ENCODE measurements at regions not wholly inside any gene's neighbourhood (a gene's known extent, or its start where the extent isn't known, plus 50 kb on each side); places are given as distances from the start of the nearest gene placed in this dataset.

DNA sequence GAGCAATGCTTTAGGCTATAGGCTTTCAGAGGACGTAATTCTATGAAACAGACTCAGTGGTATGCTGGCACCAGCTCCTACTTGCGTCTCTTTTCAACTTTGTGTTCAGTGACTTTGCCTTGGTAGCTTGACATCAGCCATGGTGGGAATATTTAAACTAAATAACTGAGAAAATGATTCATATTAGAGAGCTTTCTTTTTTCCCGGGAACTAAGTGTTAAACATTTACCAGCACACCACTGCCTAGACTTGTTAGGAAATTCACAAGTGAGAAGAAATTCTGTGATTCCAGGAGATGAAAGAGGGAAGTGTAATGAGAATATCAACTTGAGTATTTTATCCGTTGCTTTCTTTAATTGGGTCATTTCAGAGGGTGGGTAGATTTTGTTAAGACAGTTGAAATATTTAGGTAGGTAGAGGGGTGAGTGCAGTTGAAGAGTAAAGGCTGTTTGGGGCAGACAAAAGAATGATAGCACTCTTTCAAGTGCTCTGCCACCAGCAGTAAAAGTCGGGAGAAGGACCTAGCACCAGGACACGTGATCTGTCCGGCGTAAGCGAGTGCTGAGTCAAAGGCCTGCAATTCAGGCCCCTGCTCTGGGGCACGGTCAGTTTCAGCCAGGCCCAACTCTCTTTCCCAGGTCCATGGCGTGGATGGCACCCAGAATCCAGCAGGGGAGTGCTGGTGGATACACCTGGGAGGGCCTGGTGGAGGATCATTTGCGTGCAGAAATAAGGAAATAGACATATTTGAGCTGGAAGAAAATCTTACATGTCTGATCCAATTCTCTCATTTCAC is 206.3 kb downstream of the SNX10 start:
- H3K27ac ChIP-seq: no peak overlapping the region
- no peak for TF ChIP-seq CTCF (conservative IDR thresholded peaks at IDR 0.05)

DNA sequence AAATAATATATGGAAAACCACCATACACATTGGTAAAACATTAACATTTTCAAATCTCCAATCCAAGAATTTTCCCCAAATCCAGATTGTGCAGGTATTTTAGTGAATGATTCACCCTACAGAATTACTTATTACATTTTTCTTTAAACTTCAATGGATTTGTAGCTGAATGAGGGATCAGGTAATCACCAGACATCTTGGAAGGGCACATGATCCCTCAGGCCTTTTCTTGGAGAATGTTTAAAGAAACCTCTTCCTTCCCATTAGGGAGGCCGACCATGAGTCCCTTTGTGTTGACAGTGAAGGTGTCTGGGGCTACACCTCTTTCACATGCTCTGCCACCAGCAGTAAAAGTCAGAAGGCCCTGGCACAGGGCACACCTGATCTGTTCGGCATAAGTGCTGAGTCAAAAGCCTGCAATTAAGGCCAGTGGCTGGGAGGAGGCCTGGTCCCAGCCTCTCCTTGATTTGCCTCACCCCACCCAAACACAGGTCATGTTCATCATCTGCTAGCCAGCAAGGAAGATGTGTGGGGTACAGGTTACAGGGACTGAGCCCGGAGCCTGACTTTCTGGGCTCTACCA is 207.7 kb downstream of the SNX10 start:
- TF ChIP-seq CTCF (conservative IDR thresholded peaks at IDR 0.05): no peak
- H3K27ac ChIP-seq: no peak overlapping the region

- peak; percentile 82 for TF ChIP-seq CTCF (conservative IDR thresholded peaks at IDR 0.05)
- H3K27ac ChIP-seq: no peak overlapping the region
Measured at GRCh38 chr7:26500749-26501352, 209.2 kb downstream of the SNX10 start.

DNA sequence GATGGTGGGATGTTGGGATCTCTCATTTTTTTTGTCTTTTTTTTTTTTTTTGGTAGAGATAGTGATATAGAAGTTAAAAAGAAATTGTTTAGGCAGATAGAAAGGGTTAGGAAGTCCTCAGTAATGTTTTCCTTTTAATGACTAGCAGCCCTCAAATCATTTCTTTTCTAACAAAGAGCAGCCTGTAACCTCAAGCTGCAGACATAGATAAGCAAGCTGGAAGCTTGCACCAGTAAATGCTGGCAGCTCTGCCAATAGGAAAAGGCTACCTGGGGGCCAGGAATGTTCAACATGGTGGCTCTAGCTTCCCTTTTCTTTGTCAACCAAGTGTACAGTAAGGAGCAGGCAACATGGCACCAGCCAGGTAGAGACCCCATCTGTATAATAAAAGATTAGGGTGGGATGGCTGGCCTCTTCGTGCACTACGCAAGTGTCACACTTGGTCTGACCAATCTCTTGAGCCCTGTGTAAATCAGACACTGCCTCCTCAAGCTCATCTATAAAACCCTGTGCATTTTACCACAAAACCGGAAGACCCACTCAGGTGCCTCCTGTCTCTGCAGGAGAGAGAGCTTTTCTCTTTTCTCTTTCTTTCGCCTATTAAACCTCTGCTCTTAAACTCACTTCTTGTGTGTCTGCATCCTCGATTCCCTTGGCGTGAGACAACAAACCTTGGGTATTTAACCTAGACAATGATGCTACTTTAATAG is 212.9 kb downstream of the SNX10 start:
- no peak for TF ChIP-seq CTCF (conservative IDR thresholded peaks at IDR 0.05)
- H3K27ac ChIP-seq: no peak overlapping the region

- no peak for TF ChIP-seq CTCF (conservative IDR thresholded peaks at IDR 0.05)
- peak overlapping the region; percentile 76 for H3K27ac ChIP-seq
Measured at GRCh38 chr7:26506196-26506595, 214.5 kb downstream of the SNX10 start.

- H3K27ac ChIP-seq: peak overlapping the region; percentile 76
- TF ChIP-seq CTCF (conservative IDR thresholded peaks at IDR 0.05): peak; percentile 68
Measured at GRCh38 chr7:26507108-26507987, 215.7 kb downstream of the SNX10 start.

Data from VCaP (cell line).